DND-41 (cell line): ENCODE measurements at regions not wholly inside any gene's neighbourhood (a gene's known extent, or its start where the extent isn't known, plus 50 kb on each side); places are given as distances from the start of the nearest gene placed in this dataset.
"Not testable (repeated sequence)": the region's sequence is repeated elsewhere in the genome, so short reads cannot be mapped to it uniquely, and the experiment has no call there.

ENCODE experiments used
- ATAC-seq: fragments of 200-7000 bp; cut with Tn5 transposase; 3 replicates; pipeline ENCODE4 v1.9.1; 2021; ENCODE audit warnings: low read depth; ENCODE audit not compliant: insufficient read depth
- DNase-seq: peaks from one replicate; pipeline ENCODE4 v3.0.0-alpha.2; 2020
- H2AFZ ChIP-seq: 2 replicates; pipeline ENCODE4 v1.6.0; 2012; ENCODE audit warnings: low read depth, low read length
- H3K27ac ChIP-seq: 2 replicates; pipeline ENCODE4 v1.5.1; 2012; ENCODE audit warnings: low read length, inconsistent platforms
- H3K27me3 ChIP-seq: fragments of 200-600 bp; sonication (generic); 2 replicates; pipeline ENCODE4 v1.6.0; 2012; ENCODE audit warnings: low read length, mild to moderate bottlenecking, inconsistent platforms; ENCODE audit not compliant: insufficient read depth, poor library complexity
- H3K36me3 ChIP-seq: 2 replicates; pipeline ENCODE4 v1.5.1; 2012; ENCODE audit warnings: low read length, inconsistent platforms; ENCODE audit not compliant: insufficient read depth
- H3K4me1 ChIP-seq: 2 replicates; pipeline ENCODE4 v1.5.1; 2012; ENCODE audit warnings: mild to moderate bottlenecking, low read length; ENCODE audit not compliant: insufficient read depth
- H3K4me2 ChIP-seq: 2 replicates; pipeline ENCODE4 v1.6.0; 2012; ENCODE audit warnings: mild to moderate bottlenecking, moderate library complexity, low read length, inconsistent platforms; ENCODE audit not compliant: insufficient read depth
- H3K4me3 ChIP-seq, 2 experiments: fragments of 200-600 bp in 1 of 2; shearing (Covaris generic) in 1 of 2; 2 replicates each; pipeline ENCODE4 v1.5.1; 2012 to 2016; ENCODE audit warnings: inconsistent platforms in 2 of 2, low read length in 2 of 2, mild to moderate bottlenecking in 2 of 2, low read depth in 1 of 2, moderate library complexity in 1 of 2
- H3K79me2 ChIP-seq: 2 replicates; pipeline ENCODE4 v1.6.0; 2012; ENCODE audit warnings: low read length, inconsistent platforms; ENCODE audit not compliant: insufficient read depth
- H3K9ac ChIP-seq: 2 replicates; pipeline ENCODE4 v1.6.0; 2012; ENCODE audit warnings: low read depth, mild to moderate bottlenecking, inconsistent platforms, low read length, moderate library complexity
- H3K9me3 ChIP-seq: 2 replicates; pipeline ENCODE4 v1.5.1; 2012; ENCODE audit warnings: low read length, moderate library complexity, mild to moderate bottlenecking, inconsistent platforms; ENCODE audit not compliant: insufficient read depth, severe bottlenecking
- H4K20me1 ChIP-seq: 2 replicates; pipeline ENCODE4 v1.6.0; 2012; ENCODE audit warnings: low read length; ENCODE audit not compliant: insufficient read depth
- EZH2 ChIP-seq: IDR thresholded peaks from 3 replicates; pipeline ENCODE4 v1.6.1; 2012; ENCODE audit warnings: borderline replicate concordance, low read depth, mild to moderate bottlenecking, moderate library complexity, low read length, inconsistent platforms; ENCODE audit not compliant: severe bottlenecking
- TF ChIP-seq, protein P1 (sequence below): IDR thresholded peaks from 2 replicates; pipeline ENCODE4 v1.5.1; 2012; ENCODE audit warnings: borderline replicate concordance, low read length, moderate library complexity, mild to moderate bottlenecking; ENCODE audit not compliant: poor library complexity, severe bottlenecking; ENCODE audit errors: extremely low read depth

DNA sequence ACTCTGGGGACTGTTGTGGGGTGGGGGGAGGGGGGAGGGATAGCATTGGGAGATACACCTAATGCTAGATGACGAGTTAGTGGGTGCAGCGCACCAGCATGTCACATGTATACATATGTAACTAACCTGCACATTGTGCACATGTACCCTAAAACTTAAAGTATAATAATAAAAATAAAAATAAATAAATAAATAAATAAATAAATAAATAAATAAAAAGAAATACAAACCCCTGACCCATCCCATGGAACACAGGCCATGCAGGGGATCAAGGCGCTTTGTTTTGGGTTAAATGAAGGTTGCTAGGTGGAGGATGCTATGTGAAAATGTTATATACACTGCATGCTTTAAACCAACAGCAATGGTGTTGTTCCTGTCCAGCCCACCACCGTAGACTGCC is 184.7 kb downstream of the C6orf118 start:
- not testable (repeated sequence) for H3K9ac ChIP-seq, H3K9me3 ChIP-seq, H3K4me1 ChIP-seq, H3K27ac ChIP-seq, ATAC-seq, DNase-seq, H3K4me2 ChIP-seq, H2AFZ ChIP-seq, H3K27me3 ChIP-seq, H3K4me3 ChIP-seq, H3K36me3 ChIP-seq, H3K79me2 ChIP-seq, H4K20me1 ChIP-seq

DNA sequence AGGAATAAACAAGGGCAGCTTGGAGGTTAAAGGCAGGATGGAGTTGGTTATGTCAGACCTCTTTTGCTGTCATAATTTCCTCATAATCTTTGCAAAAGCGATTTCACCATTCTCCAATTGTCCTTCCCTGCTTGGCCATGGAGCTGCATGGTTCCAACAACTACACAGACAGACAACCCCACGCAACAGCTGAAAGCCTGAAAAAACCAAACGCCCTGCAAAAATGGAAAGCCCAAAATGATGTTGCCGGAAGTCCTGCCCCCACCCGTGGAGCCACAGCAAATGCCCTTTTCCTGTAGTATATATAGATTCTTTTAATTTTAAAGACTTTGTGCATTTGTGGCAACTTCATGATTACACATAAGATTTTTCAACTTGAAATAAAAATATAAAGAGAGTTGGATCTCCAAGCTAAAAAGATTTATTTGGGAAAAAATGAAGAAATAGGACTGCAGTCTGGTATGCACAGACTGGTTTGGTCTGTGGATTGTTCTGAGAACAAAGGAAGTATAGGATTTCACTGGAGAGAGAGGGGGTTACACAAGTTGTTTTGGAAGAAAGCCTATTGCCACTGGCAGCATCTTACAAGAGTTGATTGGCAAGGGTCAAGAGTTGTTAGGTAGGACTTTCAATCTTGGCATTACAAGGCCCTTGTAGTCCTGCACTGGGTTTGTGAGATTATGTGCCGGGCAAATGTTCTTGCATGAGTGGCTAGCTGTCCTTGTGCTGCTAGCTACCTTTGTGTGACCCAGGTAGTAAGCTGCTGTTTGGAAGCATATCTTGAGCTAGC is 190.0 kb downstream of the C6orf118 start:
- H3K4me3 ChIP-seq, result no peak overlapping the region
- H3K36me3 ChIP-seq, result no peaks in the 10 kb centered on the region
- H3K4me2 ChIP-seq, result no peak overlapping the region
- no peaks in the 10 kb centered on the region for H3K9me3 ChIP-seq
- no peak overlapping the region for H3K27ac ChIP-seq
- no peak overlapping the region for H3K9ac ChIP-seq
- H4K20me1 ChIP-seq, result no peaks in the 10 kb centered on the region
- no peak overlapping the region for H2AFZ ChIP-seq
- DNase-seq (no peak), ATAC-seq (no peak)
- no peaks in the 10 kb centered on the region for H3K27me3 ChIP-seq
- no peaks in the 10 kb centered on the region for H3K79me2 ChIP-seq
- TF ChIP-seq, protein P1, sequence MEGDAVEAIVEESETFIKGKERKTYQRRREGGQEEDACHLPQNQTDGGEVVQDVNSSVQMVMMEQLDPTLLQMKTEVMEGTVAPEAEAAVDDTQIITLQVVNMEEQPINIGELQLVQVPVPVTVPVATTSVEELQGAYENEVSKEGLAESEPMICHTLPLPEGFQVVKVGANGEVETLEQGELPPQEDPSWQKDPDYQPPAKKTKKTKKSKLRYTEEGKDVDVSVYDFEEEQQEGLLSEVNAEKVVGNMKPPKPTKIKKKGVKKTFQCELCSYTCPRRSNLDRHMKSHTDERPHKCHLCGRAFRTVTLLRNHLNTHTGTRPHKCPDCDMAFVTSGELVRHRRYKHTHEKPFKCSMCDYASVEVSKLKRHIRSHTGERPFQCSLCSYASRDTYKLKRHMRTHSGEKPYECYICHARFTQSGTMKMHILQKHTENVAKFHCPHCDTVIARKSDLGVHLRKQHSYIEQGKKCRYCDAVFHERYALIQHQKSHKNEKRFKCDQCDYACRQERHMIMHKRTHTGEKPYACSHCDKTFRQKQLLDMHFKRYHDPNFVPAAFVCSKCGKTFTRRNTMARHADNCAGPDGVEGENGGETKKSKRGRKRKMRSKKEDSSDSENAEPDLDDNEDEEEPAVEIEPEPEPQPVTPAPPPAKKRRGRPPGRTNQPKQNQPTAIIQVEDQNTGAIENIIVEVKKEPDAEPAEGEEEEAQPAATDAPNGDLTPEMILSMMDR, result no peak
- TF ChIP-seq EZH2, result no peak
- H3K4me1 ChIP-seq, result no peaks in the 10 kb centered on the region

DNA sequence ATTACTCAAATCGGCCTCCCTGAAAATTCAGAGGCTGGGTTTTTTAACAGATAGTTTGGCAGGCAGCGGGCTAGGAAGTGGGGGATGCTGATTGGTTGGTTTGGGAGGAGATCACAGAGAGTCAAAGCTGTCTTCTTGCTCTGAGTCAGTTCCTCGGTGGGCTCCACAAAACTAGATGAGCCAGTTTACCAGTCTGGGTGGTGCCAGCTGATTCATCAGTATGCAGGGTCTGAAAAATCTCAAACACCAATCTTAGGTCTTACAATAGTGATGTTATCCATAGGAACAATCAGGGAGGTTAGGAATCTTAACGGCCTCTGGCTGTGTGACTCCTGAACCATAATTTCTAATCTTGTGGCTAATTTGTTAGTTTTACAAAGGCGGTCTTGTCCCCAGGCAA is 190.7 kb downstream of the C6orf118 start:
- Histone ChIP-seq H3K36me3 (no peaks in the 10 kb centered on the region), H4K20me1 (no peaks in the 10 kb centered on the region), H3K9ac (no peak overlapping the region), H3K4me3 (no peak overlapping the region), H2AFZ (no peak overlapping the region), H3K79me2 (no peaks in the 10 kb centered on the region), H3K4me1 (no peaks in the 10 kb centered on the region), H3K27ac (no peak overlapping the region), H3K27me3 (no peaks in the 10 kb centered on the region), H3K4me2 (no peak overlapping the region), H3K9me3 (no peaks in the 10 kb centered on the region)
- DNase-seq (no peak), ATAC-seq (no peak)
- no peak for TF ChIP-seq EZH2
- TF ChIP-seq, protein P1, result no peak

DNA sequence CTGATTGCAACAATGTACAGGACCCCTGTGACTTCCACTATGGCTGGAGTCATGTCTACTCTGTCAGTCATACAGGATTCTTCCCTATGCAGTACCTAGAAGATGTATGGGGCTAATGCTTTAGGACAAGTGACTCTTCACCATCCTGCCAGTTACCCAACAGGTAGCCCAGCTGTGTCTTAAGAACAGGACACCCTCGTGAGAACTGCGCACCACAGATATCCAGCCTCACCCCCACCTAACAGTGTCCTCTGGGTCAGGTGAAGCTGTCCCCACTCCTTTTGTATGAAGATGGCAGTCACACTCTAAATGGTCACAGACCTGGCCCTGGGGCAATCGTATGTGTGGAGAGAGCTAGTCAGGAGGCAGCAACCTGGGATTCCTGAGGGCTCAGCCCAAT is 191.6 kb downstream of the C6orf118 start:
- no peak overlapping the region for H3K4me3 ChIP-seq
- H3K27ac ChIP-seq, result no peak overlapping the region
- H2AFZ ChIP-seq, result no peak overlapping the region
- no peaks in the 10 kb centered on the region for H3K27me3 ChIP-seq
- H3K9me3 ChIP-seq, result no peaks in the 10 kb centered on the region
- no peak overlapping the region for H3K4me2 ChIP-seq
- ATAC-seq, result no peak
- H3K79me2 ChIP-seq, result no peaks in the 10 kb centered on the region
- TF ChIP-seq EZH2, result no peak
- TF ChIP-seq, protein P1, result no peak
- H3K4me1 ChIP-seq, result no peaks in the 10 kb centered on the region
- no peak overlapping the region for H3K9ac ChIP-seq
- H4K20me1 ChIP-seq, result no peaks in the 10 kb centered on the region
- DNase-seq, result no peak
- no peaks in the 10 kb centered on the region for H3K36me3 ChIP-seq
